GM12891 (cell line): ENCODE measurements at regions not wholly inside any gene's neighbourhood (a gene's known extent, or its start where the extent isn't known, plus 50 kb on each side); places are given as distances from the start of the nearest gene placed in this dataset.

Experiments used
- PAX5 ChIP-seq: IDR thresholded peaks from 2 replicates; pipeline ENCODE4 v1.6.1; 2011; ENCODE audit warnings: low read length, moderate library complexity, mild to moderate bottlenecking; ENCODE audit not compliant: insufficient read depth, severe bottlenecking
- POLR2A ChIP-seq: IDR thresholded peaks from 2 replicates; pipeline ENCODE4 v1.6.1; 2011; ENCODE audit warnings: low read depth, low read length, control low read depth
- SPI1 ChIP-seq: IDR thresholded peaks from 2 replicates; pipeline ENCODE4 v1.6.1; 2011; ENCODE audit warnings: low read depth, low read length, control low read depth
- TAF1 ChIP-seq: IDR thresholded peaks from 2 replicates; pipeline ENCODE4 v1.6.1; 2011; ENCODE audit warnings: low read depth, low read length, control low read depth

DNA sequence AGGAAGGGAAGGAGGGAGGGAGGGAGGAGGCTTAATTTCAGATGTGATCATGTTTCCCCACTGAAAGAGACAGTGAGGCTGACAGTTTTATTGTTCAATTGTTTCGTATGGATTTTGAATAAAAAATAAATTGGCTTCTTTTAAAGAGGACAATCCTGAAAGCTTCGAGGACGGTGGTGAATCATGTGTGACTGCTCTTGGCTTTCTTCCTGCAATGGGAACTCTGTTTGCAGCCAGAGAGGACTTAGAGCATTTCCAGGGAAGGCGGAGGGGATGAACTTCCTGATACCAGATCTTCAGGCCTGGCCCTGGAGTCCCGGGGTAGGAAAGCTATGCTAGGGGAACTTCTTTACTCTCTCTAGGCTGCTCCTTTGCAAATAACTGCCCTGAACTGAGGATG is 72.8 kb upstream of the C16orf82 start:
- TF ChIP-seq TAF1 (no peak), SPI1 (no peak), POLR2A (no peak), PAX5 (no peak)
